Testis (tissue), 2 donors: ENCODE measurements at regions not wholly inside any gene's neighbourhood (a gene's known extent, or its start where the extent isn't known, plus 50 kb on each side); places are given as distances from the start of the nearest gene placed in this dataset.

Experiments used
- DNase-seq: peaks from one replicate; pipeline ENCODE4 v3.0.0-alpha.2; 2019
- H3K27ac ChIP-seq, 2 donors: fragments of 200-600 bp; sonication (generic); one replicate each; pipeline ENCODE4 v1.5.1; 2019
- H3K27me3 ChIP-seq: fragments of 200-600 bp; sonication (generic); one replicate; pipeline ENCODE4 v1.5.1; 2019
- H3K36me3 ChIP-seq: fragments of 200-600 bp; sonication (generic); one replicate; pipeline ENCODE4 v1.5.1; 2017; ENCODE audit warnings: low read depth; ENCODE audit errors: missing control alignments
- H3K4me1 ChIP-seq: fragments of 200-600 bp; sonication (generic); one replicate; pipeline ENCODE4 v1.5.1; 2019
- H3K4me3 ChIP-seq, 2 donors: fragments of 200-600 bp; sonication (generic); one replicate each; pipeline ENCODE4 v1.5.1; 2017 to 2019
- H3K9me3 ChIP-seq: fragments of 200-600 bp; sonication (generic); one replicate; pipeline ENCODE4 v1.5.1; 2017
- CTCF ChIP-seq, 3 experiments: fragments of 450-650 bp in 2 of 3; fragments of 200-600 bp in 1 of 3; sonication (generic) in 1 of 3; IDR thresholded peaks; one replicate each; pipeline ENCODE4 v1.5.1; 2016 to 2019; ENCODE audit warnings: antibody characterized with exemption in 3 of 3, mild to moderate bottlenecking in 2 of 3, moderate library complexity in 1 of 3
- POLR2A ChIP-seq: fragments of 450-650 bp; IDR thresholded peaks from one replicate; pipeline ENCODE4 v1.6.1; 2017; ENCODE audit warnings: antibody characterized with exemption, mild to moderate bottlenecking, moderate library complexity
- WGBS, 2 donors: methylation state at CpG; one replicate each; pipeline ENCODE4 v1.1.5; 2018; 5-methylcytosine and 5-hydroxymethylcytosine counted together
- intact Hi-C: fragments of 100-400 bp; cut with DNase I; formaldehyde crosslinking; loops from one replicate; pipeline ENCODE4 v1.15.1; 2023; ENCODE audit warnings: low total_unique reads

- Histone ChIP-seq H3K4me3 (no peak overlapping the region), H3K27me3 (no peaks in the 10 kb centered on the region), H3K4me1 (no peaks in the 10 kb centered on the region), H3K9me3 (no peaks in the 10 kb centered on the region), H3K36me3 (no peaks in the 10 kb centered on the region), H3K27ac (no peak overlapping the region)
- TF ChIP-seq POLR2A (no peak), CTCF (IDR thresholded peaks at IDR 0.05) (peak; percentile 47 to 54 (median 53))
- WGBS, 2 donors, result 52 to 54% methylated on average over 4 of the region's 4 CpGs
- DNase-seq, result peak; percentile 27
- intact Hi-C loops, result no loop called here
Observed at GRCh38 chr5:108521841-108522506, 140.1 kb upstream of the FBXL17 start.

DNA sequence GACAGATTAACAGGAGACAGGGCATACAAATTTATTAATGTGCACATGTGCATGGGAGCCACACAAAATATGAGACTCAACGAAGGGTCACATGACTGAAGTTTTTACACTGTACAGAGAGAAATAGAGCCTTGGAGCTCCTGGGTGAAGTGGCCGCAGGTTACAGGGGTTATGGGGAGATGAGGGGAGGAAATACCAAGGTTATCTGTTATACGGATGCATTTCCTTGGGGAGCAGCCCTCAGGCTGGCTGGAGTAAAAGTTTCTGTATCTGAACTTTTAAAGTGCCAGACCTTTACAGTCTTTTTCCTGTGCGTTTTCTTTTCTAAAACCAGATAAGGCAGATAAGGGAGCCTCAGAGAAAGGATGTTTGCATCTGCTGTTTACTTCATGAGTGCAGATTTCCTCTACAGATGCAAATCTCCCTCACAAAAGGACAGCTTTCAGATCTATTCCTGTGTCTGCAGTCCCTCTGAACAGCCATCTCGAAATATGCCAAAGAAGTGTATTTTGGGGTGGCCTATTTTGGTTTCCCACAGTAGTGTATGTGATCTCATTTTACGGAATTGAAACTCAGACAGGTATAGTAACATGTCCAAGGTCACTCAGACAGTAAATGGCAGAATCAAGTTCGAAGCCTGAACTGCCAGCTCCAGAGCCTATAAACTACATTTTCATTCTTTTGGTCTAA is 139.3 kb upstream of the FBXL17 start:
- WGBS, 2 donors, result 34 to 56% methylated on average over 7 of the region's 7 CpGs
- H3K27ac ChIP-seq, result no peak overlapping the region
- TF ChIP-seq POLR2A (no peak), CTCF (IDR thresholded peaks at IDR 0.05) (no peak)

GRCh38 chr5:108516785-108517184 is 134.9 kb upstream of the FBXL17 start:
- no peak for TF ChIP-seq POLR2A
- no peak for TF ChIP-seq CTCF (IDR thresholded peaks at IDR 0.05)
- no peak for DNase-seq
- H3K27ac ChIP-seq, result no peak overlapping the region
- H3K27me3 ChIP-seq, result no peaks in the 10 kb centered on the region
- H3K4me3 ChIP-seq, result no peak overlapping the region
- intact Hi-C loops, result no loop called here
- no peaks in the 10 kb centered on the region for H3K9me3 ChIP-seq
- no peaks in the 10 kb centered on the region for H3K4me1 ChIP-seq
- H3K36me3 ChIP-seq, result no peaks in the 10 kb centered on the region

More for the DNA sequence above, 139.3 kb upstream of the FBXL17 start:
- Histone ChIP-seq H3K4me3 (no peak overlapping the region), H3K36me3 (no peaks in the 10 kb centered on the region), H3K9me3 (no peaks in the 10 kb centered on the region), H3K27me3 (no peaks in the 10 kb centered on the region), H3K4me1 (no peaks in the 10 kb centered on the region)
- no peak for DNase-seq
- intact Hi-C loops, result no loop called here

DNA sequence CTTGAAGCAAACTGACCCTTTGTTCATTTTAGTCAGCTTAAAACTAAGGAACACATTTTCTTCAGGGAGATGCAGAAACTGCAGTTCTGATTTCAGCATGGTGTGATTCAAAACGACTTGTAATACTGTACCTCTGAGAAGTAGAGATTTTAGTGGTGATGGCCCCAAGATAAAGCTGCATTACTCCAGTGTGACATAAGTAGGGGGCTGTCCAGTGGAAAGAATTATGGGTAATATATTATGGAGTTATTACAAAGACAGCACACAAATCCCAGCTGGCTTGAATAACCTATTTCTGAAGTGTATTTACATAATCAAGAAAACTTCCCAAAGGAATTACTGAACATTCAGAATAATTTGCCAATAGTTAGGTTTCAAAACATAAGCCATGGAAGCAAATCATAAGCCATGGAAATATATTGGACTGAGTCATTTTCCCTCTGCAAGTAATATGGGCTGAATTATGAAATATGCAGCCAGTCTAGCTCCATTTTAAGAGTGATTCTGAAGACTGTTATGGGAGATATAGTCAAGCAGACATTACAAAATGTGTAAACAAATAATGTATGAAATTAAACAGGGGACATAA is 133.7 kb upstream of the FBXL17 start:
- Histone ChIP-seq H3K36me3 (no peaks in the 10 kb centered on the region), H3K4me3 (no peak overlapping the region), H3K27ac (no peak overlapping the region), H3K9me3 (no peaks in the 10 kb centered on the region), H3K4me1 (no peaks in the 10 kb centered on the region), H3K27me3 (no peaks in the 10 kb centered on the region)
- WGBS, 2 donors, result 30 to 34% methylated on average over 1 of the region's 1 CpG
- TF ChIP-seq POLR2A (no peak), CTCF (IDR thresholded peaks at IDR 0.05) (no peak)
- no peak for DNase-seq
- intact Hi-C loops, result no loop called here
